ENCODE measurements at regions not wholly inside any gene's neighbourhood (a gene's known extent, or its start where the extent isn't known, plus 50 kb on each side); places are given as distances from the start of the nearest gene placed in this dataset.

DNA sequence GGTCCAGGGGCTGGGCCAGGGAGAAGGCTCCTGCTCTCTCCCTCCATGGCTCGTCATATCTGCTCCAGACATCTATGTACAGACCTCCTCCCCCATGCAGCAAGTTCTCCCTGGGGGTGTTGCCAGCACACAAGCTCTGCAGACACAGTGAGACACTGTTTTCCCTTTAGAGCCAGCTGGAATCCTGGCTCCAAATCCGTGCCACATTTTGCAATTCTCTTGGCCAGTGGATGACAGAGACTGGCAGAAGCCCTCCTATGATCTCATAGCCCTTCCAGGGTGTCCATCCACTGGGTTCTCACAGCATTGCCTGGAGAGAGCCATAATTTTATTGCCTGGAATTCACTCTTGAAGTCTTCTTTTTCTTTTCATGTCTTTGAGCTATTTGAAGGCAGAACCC, 203.9 kb downstream of the TLE3 start:
- TF ChIP-seq, protein P1, sequence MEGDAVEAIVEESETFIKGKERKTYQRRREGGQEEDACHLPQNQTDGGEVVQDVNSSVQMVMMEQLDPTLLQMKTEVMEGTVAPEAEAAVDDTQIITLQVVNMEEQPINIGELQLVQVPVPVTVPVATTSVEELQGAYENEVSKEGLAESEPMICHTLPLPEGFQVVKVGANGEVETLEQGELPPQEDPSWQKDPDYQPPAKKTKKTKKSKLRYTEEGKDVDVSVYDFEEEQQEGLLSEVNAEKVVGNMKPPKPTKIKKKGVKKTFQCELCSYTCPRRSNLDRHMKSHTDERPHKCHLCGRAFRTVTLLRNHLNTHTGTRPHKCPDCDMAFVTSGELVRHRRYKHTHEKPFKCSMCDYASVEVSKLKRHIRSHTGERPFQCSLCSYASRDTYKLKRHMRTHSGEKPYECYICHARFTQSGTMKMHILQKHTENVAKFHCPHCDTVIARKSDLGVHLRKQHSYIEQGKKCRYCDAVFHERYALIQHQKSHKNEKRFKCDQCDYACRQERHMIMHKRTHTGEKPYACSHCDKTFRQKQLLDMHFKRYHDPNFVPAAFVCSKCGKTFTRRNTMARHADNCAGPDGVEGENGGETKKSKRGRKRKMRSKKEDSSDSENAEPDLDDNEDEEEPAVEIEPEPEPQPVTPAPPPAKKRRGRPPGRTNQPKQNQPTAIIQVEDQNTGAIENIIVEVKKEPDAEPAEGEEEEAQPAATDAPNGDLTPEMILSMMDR (IDR thresholded peaks at IDR 0.05; ENCODE audit: low read length), result no peak
- no peak for TF ChIP-seq EZH2 (optimal IDR thresholded peaks at IDR 0.05; ENCODE audit: low read depth, low read length)

All from MM.1S (cell line).